IMR-90 (cell line): ENCODE measurements at regions not wholly inside any gene's neighbourhood (a gene's known extent, or its start where the extent isn't known, plus 50 kb on each side); places are given as distances from the start of the nearest gene placed in this dataset.

ENCODE experiments used
- ATAC-seq: fragments of 200-7000 bp; cut with Tn5 transposase; 2 replicates; pipeline ENCODE4 v1.9.1; 2020; ENCODE audit warnings: low read depth, mild to moderate bottlenecking, moderate library complexity
- BruUV-seq: library from RNA; stranded (reverse); fragments of 400-500 nt; replicated peaks from 2 replicates; lab custom pipeline; 2021; lab: Mats Ljungman, UMichigan
- CTCF ChIA-PET: fragments of 300-600 bp; formaldehyde crosslinking; extraction: SDS; loops from one replicate; lab custom pipeline; 2021; ENCODE audit warnings: antibody characterized with exemption; lab: Yijun Ruan, JAX
- POLR2A ChIA-PET: fragments of 300-600 bp; sonication (Branson Sonifier 250); formaldehyde crosslinking; loops from one replicate; lab custom pipeline; 2022; ENCODE audit warnings: antibody characterized with exemption; ENCODE audit not compliant: unreplicated experiment; lab: Charles Lee
- DNase-seq: peaks from one replicate; pipeline ENCODE4 v3.0.0; 2013
- H2AFZ ChIP-seq: replicated peaks from 2 replicates; pipeline ENCODE3; 2013; ENCODE audit warnings: low read length, mild to moderate bottlenecking; ENCODE audit not compliant: poor library complexity
- H2AK5ac ChIP-seq: 2 replicates; pipeline ENCODE4 v1.6.1; 2013; ENCODE audit warnings: low read depth, low read length, inconsistent platforms
- H2AK9ac ChIP-seq: replicated peaks from 2 replicates; pipeline ENCODE3; 2013; ENCODE audit warnings: mild to moderate bottlenecking, low read depth, low read length, moderate library complexity; ENCODE audit not compliant: poor library complexity
- H2BK120ac ChIP-seq: 2 replicates; pipeline ENCODE4 v1.6.1; 2013; ENCODE audit warnings: low read depth, low read length, inconsistent platforms
- H2BK15ac ChIP-seq: 3 replicates; pipeline ENCODE4 v1.6.1; 2013; ENCODE audit warnings: low read depth, low read length, inconsistent platforms
- H2BK20ac ChIP-seq: 2 replicates; pipeline ENCODE4 v1.6.1; 2013; ENCODE audit warnings: low read depth, mild to moderate bottlenecking, inconsistent platforms, low read length, moderate library complexity
- H2BK5ac ChIP-seq: 2 replicates; pipeline ENCODE4 v1.6.1; 2013; ENCODE audit warnings: mild to moderate bottlenecking, low read depth, low read length, inconsistent platforms; ENCODE audit not compliant: poor library complexity, severe bottlenecking
- H3K14ac ChIP-seq: replicated peaks from 2 replicates; pipeline ENCODE4 v1.6.1; 2013; ENCODE audit warnings: low read depth, low read length, inconsistent platforms
- H3K18ac ChIP-seq: 2 replicates; pipeline ENCODE4 v1.6.1; 2013; ENCODE audit warnings: low read depth, low read length, control low read depth
- H3K23ac ChIP-seq: 2 replicates; pipeline ENCODE4 v1.6.1; 2013; ENCODE audit warnings: low read depth, low read length, inconsistent platforms
- H3K27ac ChIP-seq: 2 replicates; pipeline ENCODE4 v1.5.1; 2013; ENCODE audit warnings: mild to moderate bottlenecking, control low read depth, low read length; ENCODE audit not compliant: insufficient read depth
- H3K27me3 ChIP-seq: 2 replicates; pipeline ENCODE4 v1.6.1; 2013; ENCODE audit warnings: low read length; ENCODE audit not compliant: control insufficient read depth, insufficient read depth
- H3K36me3 ChIP-seq: 2 replicates; pipeline ENCODE4 v1.6.1; 2013; ENCODE audit warnings: low read length, mixed read lengths; ENCODE audit not compliant: control insufficient read depth, insufficient read depth
- H3K4ac ChIP-seq: 2 replicates; pipeline ENCODE4 v1.6.1; 2013; ENCODE audit warnings: low read depth, low read length, inconsistent platforms
- H3K4me1 ChIP-seq: 2 replicates; pipeline ENCODE4 v1.6.1; 2013; ENCODE audit warnings: low read length, mixed read lengths; ENCODE audit not compliant: control insufficient read depth, insufficient read depth
- H3K4me2 ChIP-seq: 2 replicates; pipeline ENCODE4 v1.6.1; 2013; ENCODE audit warnings: low read depth, mild to moderate bottlenecking, control low read depth, low read length, moderate library complexity
- H3K4me3 ChIP-seq: 2 replicates; pipeline ENCODE4 v1.5.1; 2013; ENCODE audit warnings: low read depth, mild to moderate bottlenecking, control low read depth, low read length, moderate library complexity; ENCODE audit not compliant: insufficient read depth
- H3K56ac ChIP-seq: 2 replicates; pipeline ENCODE4 v1.6.1; 2013; ENCODE audit warnings: low read length, inconsistent platforms; ENCODE audit not compliant: insufficient read depth; ENCODE audit errors: extremely low read depth
- H3K79me1 ChIP-seq, 2 experiments: 2 replicates each; pipeline ENCODE4 v1.6.1; 2013; ENCODE audit warnings: low read length in 2 of 2, inconsistent platforms in 1 of 2, low read depth in 1 of 2
- H3K9ac ChIP-seq: 2 replicates; pipeline ENCODE4 v1.6.1; 2013; ENCODE audit warnings: low read depth, low read length, control low read depth
- H3K9me1 ChIP-seq: 2 replicates; pipeline ENCODE4 v1.6.1; 2013; ENCODE audit warnings: low read length, inconsistent platforms; ENCODE audit not compliant: insufficient read depth
- H3K9me3 ChIP-seq: 2 replicates; pipeline ENCODE4 v1.6.1; 2013; ENCODE audit warnings: low read length; ENCODE audit not compliant: control insufficient read depth, insufficient read depth
- H4K20me1 ChIP-seq: 2 replicates; pipeline ENCODE4 v1.6.1; 2013; ENCODE audit warnings: low read length, inconsistent platforms; ENCODE audit not compliant: insufficient read depth
- H4K5ac ChIP-seq: 2 replicates; pipeline ENCODE4 v1.6.1; 2013; ENCODE audit warnings: mild to moderate bottlenecking, low read depth, low read length, control low read depth
- H4K8ac ChIP-seq, 2 experiments: 2 replicates each; pipeline ENCODE4 v1.6.1; 2013; ENCODE audit warnings: low read depth in 2 of 2, low read length in 2 of 2, control low read depth in 1 of 2, inconsistent platforms in 1 of 2
- H4K91ac ChIP-seq: 2 replicates; pipeline ENCODE4 v1.6.1; 2013; ENCODE audit warnings: low read depth, low read length, inconsistent platforms; ENCODE audit not compliant: insufficient read depth
- BHLHE40 ChIP-seq: fragments of 150-350 bp; IDR thresholded peaks from 2 replicates; pipeline ENCODE4 v1.6.1; 2016; ENCODE audit warnings: mild to moderate bottlenecking, low read depth, low read length
- CEBPB ChIP-seq: IDR thresholded peaks from 2 replicates; pipeline ENCODE4 v1.6.1; 2012; ENCODE audit warnings: low read depth, low read length, improper control_type of control experiment
- CHD1 ChIP-seq: IDR thresholded peaks from 2 replicates; pipeline ENCODE4 v1.6.1; 2012; ENCODE audit warnings: low read depth, low read length, improper control_type of control experiment
- FOS ChIP-seq: fragments of 150-350 bp; IDR thresholded peaks from 2 replicates; pipeline ENCODE4 v1.6.1; 2016; ENCODE audit warnings: low read depth, low read length
- MAFK ChIP-seq: IDR thresholded peaks from 2 replicates; pipeline ENCODE4 v1.6.1; 2012; ENCODE audit warnings: low read depth, low read length, improper control_type of control experiment
- MAZ ChIP-seq: IDR thresholded peaks from 2 replicates; pipeline ENCODE4 v1.6.1; 2012; ENCODE audit warnings: low read depth, mild to moderate bottlenecking, low read length, improper control_type of control experiment, moderate library complexity, borderline replicate concordance
- MXI1 ChIP-seq: IDR thresholded peaks from 2 replicates; pipeline ENCODE4 v1.6.1; 2012; ENCODE audit warnings: low read depth, mild to moderate bottlenecking, low read length, moderate library complexity, borderline replicate concordance
- NFE2L2 ChIP-seq: fragments of 150-350 bp; IDR thresholded peaks from 2 replicates; pipeline ENCODE4 v1.6.1; 2016; ENCODE audit warnings: low read depth, mild to moderate bottlenecking, low read length
- POLR2A ChIP-seq: IDR thresholded peaks from 2 replicates; pipeline ENCODE4 v1.6.1; 2012; ENCODE audit warnings: mild to moderate bottlenecking, low read depth, low read length
- RAD21 ChIP-seq: IDR thresholded peaks from 2 replicates; pipeline ENCODE4 v1.6.1; 2012; ENCODE audit warnings: low read length, improper control_type of control experiment
- RCOR1 ChIP-seq: IDR thresholded peaks from 2 replicates; pipeline ENCODE4 v1.6.1; 2012; ENCODE audit warnings: mild to moderate bottlenecking, low read length, improper control_type of control experiment; ENCODE audit not compliant: insufficient replicate concordance
- RFX5 ChIP-seq: IDR thresholded peaks from 2 replicates; pipeline ENCODE4 v1.8.0; 2012; ENCODE audit warnings: low read depth, mild to moderate bottlenecking, low read length, moderate library complexity
- SMC3 ChIP-seq: fragments of 150-350 bp; IDR thresholded peaks from 2 replicates; pipeline ENCODE4 v1.6.1; 2016; ENCODE audit warnings: low read depth, mild to moderate bottlenecking, antibody characterized with exemption, low read length, moderate library complexity
- WGBS, 2 experiments: methylation state at CpG; one replicate each; pipeline versions ENCODE4 v1.1.5 to v1.1.7; 2013; ENCODE audit warnings: missing lambda C conversion rate in 2 of 2; ENCODE audit not compliant: insufficient read length in 1 of 2; ENCODE audit errors: extremely low coverage in 2 of 2; 5-methylcytosine and 5-hydroxymethylcytosine counted together
- dilution Hi-C: fragments of 300-500 bp; cut with HindIII; formaldehyde crosslinking; loops from one replicate; pipeline ENCODE4 v1.14.3; 2018; ENCODE audit warnings: low sequenced_read_pairs; ENCODE audit not compliant: unreplicated experiment
- in situ Hi-C: fragments of 300-500 bp; cut with MboI; formaldehyde crosslinking; loops from 3 replicates; pipeline ENCODE4 v1.14.3; 2019; ENCODE audit warnings: low sequenced_read_pairs, inconsistent platforms, mixed read lengths
- intact Hi-C: fragments of 100-400 bp; cut with micrococcal nuclease; formaldehyde crosslinking; loops from 2 replicates; pipeline ENCODE4 v1.10.0; 2022
- TF ChIP-seq, protein P1 (sequence below): conservative IDR thresholded peaks from 2 replicates; pipeline ENCODE4 v1.5.1; 2012; ENCODE audit warnings: mild to moderate bottlenecking, low read depth, low read length, improper control_type of control experiment
- TF ChIP-seq, protein P2 (sequence below): fragments of 150-350 bp; IDR thresholded peaks from 2 replicates; pipeline ENCODE4 v1.6.1; 2017; ENCODE audit warnings: mild to moderate bottlenecking, antibody characterized with exemption, low read length, low read depth
- TF ChIP-seq, protein P3 (sequence below): fragments of 150-350 bp; IDR thresholded peaks from 2 replicates; pipeline ENCODE4 v1.6.1; 2016; ENCODE audit warnings: low read depth, mild to moderate bottlenecking, low read length, moderate library complexity, borderline replicate concordance

DNA sequence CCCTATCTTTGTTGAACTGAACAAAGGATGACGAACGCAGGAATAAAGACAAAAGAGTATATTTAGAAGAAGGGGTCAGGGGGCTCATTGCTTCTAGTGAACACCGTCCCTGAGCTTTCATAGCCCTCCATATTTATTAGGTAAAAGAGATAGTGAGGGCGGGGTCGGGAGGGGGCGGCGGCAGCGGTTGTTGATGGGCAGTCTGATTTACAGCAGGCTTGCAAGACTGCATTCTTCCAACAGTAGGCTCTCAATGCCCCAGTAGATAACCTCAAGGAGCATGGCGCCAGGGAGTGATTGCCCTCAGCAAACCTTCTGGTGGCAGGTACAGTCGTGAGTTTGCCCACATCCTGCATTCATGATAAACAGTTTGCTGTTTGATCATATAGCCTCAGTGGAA lies 563.3 kb upstream of the SYNCRIP start:
- intact Hi-C loops, result no loop called here

More for the DNA sequence above, 563.3 kb upstream of the SYNCRIP start:
- Histone ChIP-seq H3K9me1 (no peaks in the 10 kb centered on the region), H4K20me1 (no peaks in the 10 kb centered on the region), H2AK9ac (no peak overlapping the region), H3K36me3 (no peaks in the 10 kb centered on the region), H3K9ac (no peak overlapping the region), H3K4me2 (no peak overlapping the region), H3K79me1 (no peaks in the 10 kb centered on the region), H2AK5ac (no peak overlapping the region), H2BK5ac (no peak overlapping the region), H3K4ac (no peak overlapping the region), H4K8ac (no peak overlapping the region), H3K4me3 (no peak overlapping the region), H3K4me1 (no peaks in the 10 kb centered on the region), H3K27ac (no peak overlapping the region), H3K23ac (no peak overlapping the region), H2BK20ac (no peak overlapping the region), H2AFZ (no peak overlapping the region), H2BK15ac (no peak overlapping the region), H3K18ac (no peak overlapping the region), H2BK120ac (no peak overlapping the region), H3K9me3 (peaks cover 4% of the 10 kb centered on the region; the same call in 1 of the 2 replicates), H4K5ac (no peak overlapping the region), H3K14ac (no peak overlapping the region), H3K27me3 (no peaks in the 10 kb centered on the region), H4K91ac (no peak overlapping the region), H3K56ac (no peak overlapping the region)
- TF ChIP-seq, protein P1, sequence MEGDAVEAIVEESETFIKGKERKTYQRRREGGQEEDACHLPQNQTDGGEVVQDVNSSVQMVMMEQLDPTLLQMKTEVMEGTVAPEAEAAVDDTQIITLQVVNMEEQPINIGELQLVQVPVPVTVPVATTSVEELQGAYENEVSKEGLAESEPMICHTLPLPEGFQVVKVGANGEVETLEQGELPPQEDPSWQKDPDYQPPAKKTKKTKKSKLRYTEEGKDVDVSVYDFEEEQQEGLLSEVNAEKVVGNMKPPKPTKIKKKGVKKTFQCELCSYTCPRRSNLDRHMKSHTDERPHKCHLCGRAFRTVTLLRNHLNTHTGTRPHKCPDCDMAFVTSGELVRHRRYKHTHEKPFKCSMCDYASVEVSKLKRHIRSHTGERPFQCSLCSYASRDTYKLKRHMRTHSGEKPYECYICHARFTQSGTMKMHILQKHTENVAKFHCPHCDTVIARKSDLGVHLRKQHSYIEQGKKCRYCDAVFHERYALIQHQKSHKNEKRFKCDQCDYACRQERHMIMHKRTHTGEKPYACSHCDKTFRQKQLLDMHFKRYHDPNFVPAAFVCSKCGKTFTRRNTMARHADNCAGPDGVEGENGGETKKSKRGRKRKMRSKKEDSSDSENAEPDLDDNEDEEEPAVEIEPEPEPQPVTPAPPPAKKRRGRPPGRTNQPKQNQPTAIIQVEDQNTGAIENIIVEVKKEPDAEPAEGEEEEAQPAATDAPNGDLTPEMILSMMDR, result no peak
- TF ChIP-seq MAFK, result no peak
- no peak for TF ChIP-seq POLR2A
- TF ChIP-seq SMC3, result no peak
- TF ChIP-seq RFX5, result no peak
- no peak for TF ChIP-seq NFE2L2
- TF ChIP-seq RAD21, result no peak
- TF ChIP-seq, protein P2, sequence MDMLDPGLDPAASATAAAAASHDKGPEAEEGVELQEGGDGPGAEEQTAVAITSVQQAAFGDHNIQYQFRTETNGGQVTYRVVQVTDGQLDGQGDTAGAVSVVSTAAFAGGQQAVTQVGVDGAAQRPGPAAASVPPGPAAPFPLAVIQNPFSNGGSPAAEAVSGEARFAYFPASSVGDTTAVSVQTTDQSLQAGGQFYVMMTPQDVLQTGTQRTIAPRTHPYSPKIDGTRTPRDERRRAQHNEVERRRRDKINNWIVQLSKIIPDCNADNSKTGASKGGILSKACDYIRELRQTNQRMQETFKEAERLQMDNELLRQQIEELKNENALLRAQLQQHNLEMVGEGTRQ, result no peak
- TF ChIP-seq BHLHE40, result no peak
- no peak for TF ChIP-seq FOS
- no peak for TF ChIP-seq MXI1
- TF ChIP-seq CEBPB, result no peak
- no peak for TF ChIP-seq RCOR1
- TF ChIP-seq CHD1, result no peak
- TF ChIP-seq, protein P3, sequence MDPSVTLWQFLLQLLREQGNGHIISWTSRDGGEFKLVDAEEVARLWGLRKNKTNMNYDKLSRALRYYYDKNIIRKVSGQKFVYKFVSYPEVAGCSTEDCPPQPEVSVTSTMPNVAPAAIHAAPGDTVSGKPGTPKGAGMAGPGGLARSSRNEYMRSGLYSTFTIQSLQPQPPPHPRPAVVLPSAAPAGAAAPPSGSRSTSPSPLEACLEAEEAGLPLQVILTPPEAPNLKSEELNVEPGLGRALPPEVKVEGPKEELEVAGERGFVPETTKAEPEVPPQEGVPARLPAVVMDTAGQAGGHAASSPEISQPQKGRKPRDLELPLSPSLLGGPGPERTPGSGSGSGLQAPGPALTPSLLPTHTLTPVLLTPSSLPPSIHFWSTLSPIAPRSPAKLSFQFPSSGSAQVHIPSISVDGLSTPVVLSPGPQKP, result no peak
- TF ChIP-seq MAZ, result no peak
- in situ Hi-C loops (no loop called here), dilution Hi-C loops (no loop called here)
- no TSS peak for BruUV-seq
- no peak for ATAC-seq
- 87% methylated on average over 3 of the region's 10 CpGs; no CpG with 5 or more reads in 1 of the 2 experiments for WGBS, 2 experiments
- ChIA-PET POLR2A (no interaction called here), CTCF (no interaction called here)
- no peak for DNase-seq
